Liver (tissue), 7 donors: ENCODE measurements at regions not wholly inside any gene's neighbourhood (a gene's known extent, or its start where the extent isn't known, plus 50 kb on each side); places are given as distances from the start of the nearest gene placed in this dataset.

Experiments
- DNase-seq: peaks from one replicate; pipeline ENCODE4 v3.0.0-alpha.2; 2017; ENCODE audit warnings: low spot score
- H3K27ac ChIP-seq, 2 donors: one replicate each; pipeline ENCODE4 v1.7.0; 2013; ENCODE audit warnings: inconsistent platforms in 2 of 2, low read length in 2 of 2, control low read depth in 1 of 2, low read depth in 1 of 2, mild to moderate bottlenecking in 1 of 2
- H3K27me3 ChIP-seq, 4 donors: one replicate each; pipeline versions ENCODE4 v1.6.1 to v1.7.0; 2013; ENCODE audit warnings: low read length in 3 of 4, inconsistent platforms in 1 of 4, mild to moderate bottlenecking in 1 of 4, moderate library complexity in 1 of 4; ENCODE audit not compliant: control insufficient read depth in 4 of 4, insufficient read depth in 4 of 4
- H3K36me3 ChIP-seq, 4 donors: one replicate each; pipeline versions ENCODE4 v1.6.1 to v1.7.0; 2013; ENCODE audit warnings: low read length in 3 of 4, mild to moderate bottlenecking in 3 of 4, low read depth in 1 of 4, moderate library complexity in 1 of 4; ENCODE audit not compliant: control insufficient read depth in 4 of 4, insufficient read depth in 3 of 4
- H3K4me1 ChIP-seq, 4 donors: one replicate each; pipeline versions ENCODE4 v1.6.1 to v1.7.0; 2013; ENCODE audit warnings: low read length in 3 of 4, mild to moderate bottlenecking in 3 of 4, moderate library complexity in 1 of 4; ENCODE audit not compliant: control insufficient read depth in 4 of 4, insufficient read depth in 4 of 4
- H3K4me3 ChIP-seq, 3 donors: one replicate each; pipeline versions ENCODE4 v1.6.1 to v1.7.0; 2013; ENCODE audit warnings: low read length in 3 of 3, control low read depth in 1 of 3, low read depth in 1 of 3, mild to moderate bottlenecking in 1 of 3
- H3K9ac ChIP-seq, 2 donors: one replicate each; pipeline ENCODE4 v1.7.0; 2013; ENCODE audit warnings: low read length in 2 of 2, mild to moderate bottlenecking in 2 of 2, moderate library complexity in 2 of 2, control low read depth in 1 of 2, low read depth in 1 of 2
- H3K9me3 ChIP-seq, 4 donors: one replicate each; pipeline versions ENCODE4 v1.6.1 to v1.7.0; 2013; ENCODE audit warnings: low read length in 3 of 4; ENCODE audit not compliant: control insufficient read depth in 4 of 4
- ATF3 ChIP-seq: IDR thresholded peaks from 2 replicates; pipeline ENCODE4 v1.6.1; 2016; ENCODE audit warnings: antibody characterized with exemption
- EGR1 ChIP-seq, 2 donors: IDR thresholded peaks; 2 replicates each; pipeline ENCODE4 v1.6.1; 2016 to 2018; ENCODE audit warnings: antibody characterized with exemption in 2 of 2, low read depth in 2 of 2
- FOXA1 ChIP-seq: IDR thresholded peaks from 2 replicates; pipeline ENCODE4 v1.6.1; 2016; ENCODE audit warnings: antibody characterized with exemption
- FOXA2 ChIP-seq: IDR thresholded peaks from 2 replicates; pipeline ENCODE4 v1.6.1; 2016; ENCODE audit warnings: antibody characterized with exemption
- GABPA ChIP-seq, 2 donors: IDR thresholded peaks in 1 of 2; conservative IDR thresholded peaks in 1 of 2; 2 replicates each; pipeline ENCODE4 v1.6.1; 2016; ENCODE audit warnings: antibody characterized with exemption in 2 of 2, mild to moderate bottlenecking in 1 of 2, moderate library complexity in 1 of 2
- HNF4A ChIP-seq, 2 donors: conservative IDR thresholded peaks; 2 replicates each; pipeline ENCODE4 v1.6.1; 2016; ENCODE audit warnings: antibody characterized with exemption in 2 of 2, mild to moderate bottlenecking in 2 of 2
- HNF4G ChIP-seq: IDR thresholded peaks from 2 replicates; pipeline ENCODE4 v1.6.1; 2016; ENCODE audit warnings: antibody characterized with exemption
- JUND ChIP-seq, 2 donors: IDR thresholded peaks; 2 replicates each; pipeline ENCODE4 v1.6.1; 2016; ENCODE audit warnings: antibody characterized with exemption in 2 of 2
- MAX ChIP-seq: IDR thresholded peaks from 2 replicates; pipeline ENCODE4 v1.6.1; 2016; ENCODE audit warnings: antibody characterized with exemption
- NR2F2 ChIP-seq: IDR thresholded peaks from 2 replicates; pipeline ENCODE4 v1.6.1; 2016; ENCODE audit warnings: antibody characterized with exemption
- RAD21 ChIP-seq, 2 donors: IDR thresholded peaks; 2 replicates each; pipeline ENCODE4 v1.6.1; 2016; ENCODE audit warnings: antibody characterized with exemption in 2 of 2, mild to moderate bottlenecking in 2 of 2
- REST ChIP-seq: IDR thresholded peaks from 2 replicates; pipeline ENCODE4 v1.6.1; 2016; ENCODE audit warnings: antibody characterized with exemption, mild to moderate bottlenecking
- RXRA ChIP-seq, 2 donors: IDR thresholded peaks; 2 replicates each; pipeline ENCODE4 v1.6.1; 2017 to 2018; ENCODE audit warnings: antibody characterized with exemption in 2 of 2, mild to moderate bottlenecking in 1 of 2
- SP1 ChIP-seq: IDR thresholded peaks from 2 replicates; pipeline ENCODE4 v1.6.1; 2018; ENCODE audit warnings: antibody characterized with exemption, mild to moderate bottlenecking
- YY1 ChIP-seq: IDR thresholded peaks from 2 replicates; pipeline ENCODE4 v1.6.1; 2016; ENCODE audit warnings: antibody characterized with exemption, mild to moderate bottlenecking
- ZBTB33 ChIP-seq: IDR thresholded peaks from 2 replicates; pipeline ENCODE4 v1.6.1; 2016; ENCODE audit warnings: antibody characterized with exemption
- WGBS: extraction: QIAGEN DNeasy Blood & Tissue Kit; methylation state at CpG from one replicate; pipeline ENCODE4 v1.1.7; 2013; 5-methylcytosine and 5-hydroxymethylcytosine counted together
- donor health status: healthy.
- donor health status: healthy.
- donor health status: healthy.
- donor health status: healthy.

GRCh38 chr10:23918090-23918723 is 290.7 kb upstream of the KIAA1217 start:
- peaks cover 0 to 3% (median 0%) of the 10 kb centered on the region in 4 donors for H3K27me3 ChIP-seq
- DNase-seq, result no peak
- TF ChIP-seq FOXA1 (no peak), NR2F2 (peak; percentile 90)
- H3K4me3 ChIP-seq, result no peak overlapping the region
- 26% methylated on average over 6 of the region's 6 CpGs for WGBS
- H3K36me3 ChIP-seq, result no peaks in the 10 kb centered on the region
- H3K9me3 ChIP-seq, result no peaks in the 10 kb centered on the region
- H3K9ac ChIP-seq, result no peak overlapping the region
- H3K4me1 ChIP-seq, result no peaks in the 10 kb centered on the region
- H3K27ac ChIP-seq, result no peak overlapping the region

DNA sequence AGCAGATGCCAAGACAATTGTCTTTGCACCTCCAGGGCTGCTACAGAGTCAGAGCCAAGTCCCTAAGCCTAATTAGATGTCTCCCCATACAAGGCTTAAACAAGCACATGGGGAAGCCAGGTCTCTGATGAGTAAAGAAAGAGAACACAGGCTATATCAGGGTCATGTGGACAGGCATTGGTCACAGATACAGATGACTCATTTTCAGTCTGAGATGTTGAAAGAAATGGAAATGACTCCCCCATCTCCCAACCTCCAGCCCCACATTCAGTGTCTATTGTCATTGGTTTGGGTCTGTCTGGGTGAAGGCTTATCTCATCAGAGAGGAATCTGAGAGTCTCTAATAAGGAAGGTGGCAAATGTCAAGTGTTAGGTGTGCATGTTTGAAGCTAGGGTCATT is 290.1 kb upstream of the KIAA1217 start:
- Histone ChIP-seq H3K27me3 (peaks cover 0 to 3% (median 0%) of the 10 kb centered on the region in 4 donors), H3K4me3 (no peak overlapping the region), H3K9ac (no peak overlapping the region), H3K27ac (no peak overlapping the region), H3K36me3 (no peaks in the 10 kb centered on the region), H3K9me3 (no peaks in the 10 kb centered on the region), H3K4me1 (no peaks in the 10 kb centered on the region)
- no peak for TF ChIP-seq SP1
- TF ChIP-seq FOXA1, result no peak
- no peak for TF ChIP-seq YY1
- no peak for TF ChIP-seq EGR1 (IDR thresholded peaks at IDR 0.05; ENCODE audit: low read depth in 2 of 2)
- TF ChIP-seq NR2F2, result no peak
- no peak for TF ChIP-seq REST
- no peak for TF ChIP-seq MAX
- no peak for TF ChIP-seq RXRA (IDR thresholded peaks at IDR 0.05)
- no peak for TF ChIP-seq ZBTB33
- no peak for TF ChIP-seq JUND (IDR thresholded peaks at IDR 0.05)
- DNase-seq, result no peak

DNA sequence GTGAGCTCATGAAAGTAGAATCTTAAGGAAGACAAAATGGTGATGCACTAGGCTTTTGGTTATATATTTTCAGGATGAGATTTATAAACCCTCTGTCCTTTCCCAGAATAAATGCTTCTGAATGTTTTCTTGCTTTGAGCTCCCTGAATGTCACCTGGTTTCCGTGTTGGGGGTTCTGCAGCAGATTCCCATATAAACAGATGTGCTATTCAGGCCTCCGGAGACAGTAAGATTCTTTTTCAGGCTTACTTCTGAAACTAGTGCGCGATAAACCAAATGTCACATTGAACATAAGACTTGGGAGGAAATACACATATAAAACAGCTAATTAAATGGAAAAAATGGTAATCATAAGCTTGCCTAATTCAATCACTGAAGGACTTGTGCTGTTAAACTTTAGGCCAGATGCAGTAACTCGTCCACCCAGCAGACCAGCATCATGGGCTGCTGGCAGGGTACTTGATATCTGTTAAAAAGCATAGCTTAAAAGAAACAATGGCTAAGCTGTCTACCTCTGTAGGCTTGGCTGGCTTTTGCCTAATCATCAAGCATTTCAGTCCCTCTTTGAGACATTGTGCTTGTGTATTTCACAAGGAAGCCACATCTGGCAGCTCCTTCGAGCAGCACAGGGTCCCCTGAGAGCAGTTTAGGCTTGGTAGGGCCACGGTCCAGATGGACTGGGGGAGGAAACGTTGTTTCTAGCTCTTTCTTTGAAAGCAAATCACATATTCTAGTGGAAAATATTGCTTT is 281.2 kb upstream of the KIAA1217 start:
- no peak for DNase-seq
- H3K9ac ChIP-seq, result no peak overlapping the region
- no peaks in the 10 kb centered on the region for H3K9me3 ChIP-seq
- no peak overlapping the region for H3K4me3 ChIP-seq
- 66% methylated on average over 8 of the region's 8 CpGs for WGBS
- no peaks in the 10 kb centered on the region for H3K36me3 ChIP-seq
- no peaks in the 10 kb centered on the region for H3K27me3 ChIP-seq
- TF ChIP-seq JUND (IDR thresholded peaks at IDR 0.05) (no peak), RAD21 (IDR thresholded peaks at IDR 0.05) (no peak), GABPA (IDR thresholded peaks at IDR 0.05 in 1 of 2, conservative IDR thresholded peaks at IDR 0.05 in 1 of 2) (no peak), EGR1 (IDR thresholded peaks at IDR 0.05; ENCODE audit: low read depth in 2 of 2) (no peak), SP1 (no peak), FOXA2 (no peak), FOXA1 (no peak), MAX (no peak), ATF3 (no peak), HNF4G (no peak), NR2F2 (no peak), RXRA (IDR thresholded peaks at IDR 0.05) (no peak), HNF4A (conservative IDR thresholded peaks at IDR 0.05) (no peak), REST (no peak)
- no peaks in the 10 kb centered on the region for H3K4me1 ChIP-seq
- no peak overlapping the region for H3K27ac ChIP-seq
